CD4-positive, alpha-beta memory T cell (primary cell): ENCODE measurements at regions not wholly inside any gene's neighbourhood (a gene's known extent, or its start where the extent isn't known, plus 50 kb on each side); places are given as distances from the start of the nearest gene placed in this dataset.

ENCODE experiments used
- CTCF ChIA-PET: fragments of 350-600 bp; sonication (Branson Sonifier 250); formaldehyde crosslinking; loops from one replicate; lab custom pipeline; 2021; ENCODE audit warnings: inconsistent platforms; ENCODE audit not compliant: partially characterized antibody; lab: Charles Lee
- POLR2A ChIA-PET: fragments of 350-600 bp; sonication (Branson Sonifier 250); formaldehyde crosslinking; loops from one replicate; lab custom pipeline; 2021; ENCODE audit not compliant: partially characterized antibody; lab: Charles Lee
- DNase-seq, 5 donors: peaks; one replicate each; pipeline versions ENCODE4 v3.0.0 to v3.0.0-alpha.2; 2020 to 2022; ENCODE audit warnings: mixed read lengths in 1 of 5
- H3K27ac ChIP-seq: one replicate; pipeline ENCODE4 v1.7.0; 2013; ENCODE audit warnings: low read depth, low read length
- H3K27me3 ChIP-seq: 2 replicates; pipeline ENCODE4 v1.7.0; 2013; ENCODE audit warnings: mild to moderate bottlenecking, low read length, moderate library complexity; ENCODE audit not compliant: insufficient read depth
- H3K36me3 ChIP-seq: 2 replicates; pipeline ENCODE4 v1.7.0; 2013; ENCODE audit warnings: mild to moderate bottlenecking, low read length, moderate library complexity; ENCODE audit not compliant: insufficient read depth
- H3K4me1 ChIP-seq: 2 replicates; pipeline ENCODE4 v1.7.0; 2013; ENCODE audit warnings: mild to moderate bottlenecking, low read length, moderate library complexity; ENCODE audit not compliant: insufficient read depth
- H3K4me3 ChIP-seq, 2 donors: one replicate each; pipeline ENCODE4 v1.7.0; 2013; ENCODE audit warnings: low read length in 2 of 2, mild to moderate bottlenecking in 1 of 2
- H3K9me3 ChIP-seq, 2 donors: one replicate each; pipeline ENCODE4 v1.7.0; 2013; ENCODE audit warnings: low read length in 2 of 2, control low read depth in 1 of 2; ENCODE audit not compliant: control insufficient read depth in 1 of 2
- H3K27ac Mint-ChIP-seq, 7 donors: one replicate each; pipeline ENCODE4 v1.8.0; 2020 to 2021; ENCODE audit warnings: mixed read lengths in 7 of 7, mild to moderate bottlenecking in 6 of 7, inconsistent platforms in 3 of 7, moderate library complexity in 3 of 7
- H3K27me3 Mint-ChIP-seq, 2 donors: one replicate each; pipeline ENCODE4 v1.8.0; 2020 to 2021; ENCODE audit warnings: mixed read lengths in 2 of 2
- H3K36me3 Mint-ChIP-seq, 2 donors: one replicate each; pipeline ENCODE4 v1.8.0; 2020 to 2021; ENCODE audit warnings: mixed read lengths in 2 of 2, inconsistent platforms in 1 of 2, mild to moderate bottlenecking in 1 of 2
- H3K4me1 Mint-ChIP-seq, 4 donors: one replicate each; pipeline ENCODE4 v1.8.0; 2020 to 2021; ENCODE audit warnings: mixed read lengths in 4 of 4, mild to moderate bottlenecking in 1 of 4
- H3K4me3 Mint-ChIP-seq, 8 donors: one replicate each; pipeline ENCODE4 v1.8.0; 2020 to 2021; ENCODE audit warnings: mixed read lengths in 8 of 8, mild to moderate bottlenecking in 7 of 8, moderate library complexity in 6 of 8, inconsistent platforms in 3 of 8
- H3K9me3 Mint-ChIP-seq, 8 donors: one replicate each; pipeline ENCODE4 v1.8.0; 2020 to 2021; ENCODE audit warnings: mixed read lengths in 8 of 8, mild to moderate bottlenecking in 5 of 8, inconsistent platforms in 3 of 8, moderate library complexity in 1 of 8
- intact Hi-C: fragments of 100-400 bp; cut with micrococcal nuclease; formaldehyde crosslinking; loops from one replicate; pipeline ENCODE4 v1.15.1; 2023

DNA sequence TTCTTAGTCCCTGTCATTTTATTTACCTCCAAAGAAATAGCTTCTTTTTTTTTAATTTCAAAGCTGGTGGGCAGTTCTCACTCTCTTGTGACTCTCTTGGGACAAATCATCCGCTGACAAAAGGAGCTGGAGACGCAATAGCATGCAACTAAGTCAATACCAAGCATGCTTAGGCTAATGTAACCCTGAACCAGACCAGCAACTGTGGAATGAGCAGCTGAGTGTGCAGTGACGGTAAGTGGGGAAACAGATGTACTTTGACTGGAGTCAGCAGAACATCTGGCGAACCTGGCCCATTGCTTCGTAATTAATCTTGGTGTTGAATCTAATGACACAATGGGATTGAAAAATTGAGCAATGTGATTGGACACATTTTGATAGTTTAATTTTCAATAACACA, 280.7 kb upstream of the PLXNA2 start:
- no peak overlapping the region for H3K4me3 ChIP-seq
- Mint-ChIP-seq H3K27ac (no peak overlapping the region), H3K36me3 (no peaks in the 10 kb centered on the region), H3K4me1 (no peaks in the 10 kb centered on the region), H3K9me3 (no peaks in the 10 kb centered on the region), H3K27me3 (peaks cover 2 to 3% of the 10 kb centered on the region in 2 donors), H3K4me3 (no peak overlapping the region)
- no peaks in the 10 kb centered on the region for H3K36me3 ChIP-seq
- DNase-seq: no peak
- H3K27me3 ChIP-seq: no peaks in the 10 kb centered on the region
- no peaks in the 10 kb centered on the region for H3K4me1 ChIP-seq
- H3K27ac ChIP-seq: no peak overlapping the region
- ChIA-PET POLR2A (no interaction called here), CTCF (no interaction called here)
- intact Hi-C loops: no loop called here
- no peaks in the 10 kb centered on the region for H3K9me3 ChIP-seq

DNA sequence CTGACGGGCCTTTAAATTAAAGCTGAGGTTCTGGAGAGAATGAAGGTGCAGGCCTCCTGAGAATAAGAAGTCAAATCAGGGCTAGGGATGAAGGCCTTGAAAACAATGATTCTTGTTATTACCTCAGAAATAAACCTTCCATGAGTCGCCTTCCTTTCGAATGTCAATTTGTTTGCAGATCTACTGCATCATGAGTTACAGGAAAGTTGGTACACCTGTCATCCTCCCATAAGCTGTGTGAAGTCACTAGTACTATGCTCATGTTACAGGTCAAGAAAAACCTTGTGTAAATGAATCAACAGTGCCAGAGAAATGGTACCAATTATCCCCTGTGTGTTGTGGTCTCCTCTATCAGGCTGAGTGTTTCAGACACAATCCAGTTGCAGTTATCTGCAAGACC, 281.2 kb upstream of the PLXNA2 start:
- POLR2A ChIA-PET: no interaction called here
- Mint-ChIP-seq H3K36me3 (no peaks in the 10 kb centered on the region), H3K27ac (no peak overlapping the region), H3K9me3 (no peaks in the 10 kb centered on the region), H3K4me3 (no peak overlapping the region), H3K4me1 (no peaks in the 10 kb centered on the region), H3K27me3 (peaks cover 2 to 6% of the 10 kb centered on the region in 2 donors)
- no peak for DNase-seq
- no peak overlapping the region for H3K27ac ChIP-seq
- no peak overlapping the region for H3K4me3 ChIP-seq
- intact Hi-C loops: no loop called here
- H3K4me1 ChIP-seq: no peaks in the 10 kb centered on the region
- H3K27me3 ChIP-seq: no peaks in the 10 kb centered on the region
- CTCF ChIA-PET: no interaction called here
- H3K9me3 ChIP-seq: no peaks in the 10 kb centered on the region
- no peaks in the 10 kb centered on the region for H3K36me3 ChIP-seq

DNA sequence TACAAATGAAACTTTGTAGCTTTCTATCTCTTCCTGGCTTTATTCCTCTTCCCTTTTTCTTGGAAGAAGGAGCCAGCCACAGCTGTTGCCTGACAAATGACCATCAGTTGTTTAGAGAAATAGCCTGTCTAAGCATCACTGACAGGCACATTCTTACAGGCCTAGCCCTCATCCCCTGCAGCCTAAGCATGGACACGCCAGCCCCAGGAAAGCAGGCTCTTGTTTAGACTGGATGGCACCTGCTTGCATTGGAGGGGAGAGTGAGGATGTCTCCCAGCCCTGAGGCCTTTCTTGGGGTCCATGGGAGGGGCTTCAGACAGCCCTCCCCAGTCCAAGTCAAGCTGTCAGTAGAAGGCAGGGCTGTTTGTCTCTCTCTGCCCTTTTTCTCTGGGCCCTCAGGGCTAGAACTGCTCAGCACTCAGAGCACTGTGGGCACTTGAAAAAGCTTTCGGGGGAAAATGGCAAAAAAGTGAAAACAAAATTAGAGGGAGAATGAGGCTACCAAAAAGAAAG, 282.5 kb upstream of the PLXNA2 start:
- CTCF ChIA-PET: no interaction called here

DNA sequence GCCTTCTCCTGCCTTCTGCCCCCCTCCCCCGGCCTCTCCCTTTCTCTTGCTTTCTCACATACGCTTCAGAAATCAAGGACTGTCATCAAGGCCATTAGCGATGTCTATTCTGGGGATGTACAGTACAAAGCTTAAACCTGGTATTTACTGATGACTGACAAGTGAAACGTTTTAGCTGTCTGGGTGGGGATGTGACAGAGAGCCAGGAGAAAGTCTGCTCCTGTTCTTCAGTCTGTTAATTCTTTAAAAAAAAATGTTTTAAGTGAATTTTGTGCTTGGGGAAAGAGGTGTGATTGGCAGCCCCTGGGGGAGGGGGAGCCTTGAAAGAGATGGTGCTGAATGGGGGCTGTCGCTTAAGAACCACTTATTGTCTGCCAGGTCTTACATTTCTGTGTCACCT, 283.0 kb upstream of the PLXNA2 start:
- Histone ChIP-seq H3K9me3 (no peaks in the 10 kb centered on the region), H3K4me3 (no peak overlapping the region), H3K36me3 (no peaks in the 10 kb centered on the region), H3K4me1 (no peaks in the 10 kb centered on the region), H3K27ac (no peak overlapping the region), H3K27me3 (no peaks in the 10 kb centered on the region)
- ChIA-PET CTCF (interaction anchor here (0.7 to 1.3 kb wide), 2 partner anchors 9 to 11 kb away, joined by 3 read pairs; no protein-coding TSS in a partner anchor), POLR2A (no interaction called here)
- Mint-ChIP-seq H3K27ac (no peak overlapping the region), H3K9me3 (no peaks in the 10 kb centered on the region), H3K4me1 (no peaks in the 10 kb centered on the region), H3K27me3 (peaks cover 4 to 6% of the 10 kb centered on the region in 2 donors), H3K36me3 (no peaks in the 10 kb centered on the region), H3K4me3 (no peak overlapping the region)
- intact Hi-C loops: no loop called here
- no peak for DNase-seq

More for the DNA sequence above, 282.5 kb upstream of the PLXNA2 start:
- no peaks in the 10 kb centered on the region for H3K4me1 Mint-ChIP-seq
- Histone ChIP-seq H3K36me3 (no peaks in the 10 kb centered on the region), H3K27ac (no peak overlapping the region), H3K4me1 (no peaks in the 10 kb centered on the region), H3K4me3 (no peak overlapping the region), H3K9me3 (no peaks in the 10 kb centered on the region), H3K27me3 (no peaks in the 10 kb centered on the region)
- H3K9me3 Mint-ChIP-seq: no peaks in the 10 kb centered on the region
- no peak overlapping the region for H3K27ac Mint-ChIP-seq
- intact Hi-C loops: no loop called here
- H3K36me3 Mint-ChIP-seq: no peaks in the 10 kb centered on the region
- H3K27me3 Mint-ChIP-seq: peaks cover 4 to 6% of the 10 kb centered on the region in 2 donors
- no peak for DNase-seq
- POLR2A ChIA-PET: no interaction called here
- no peak overlapping the region for H3K4me3 Mint-ChIP-seq

DNA sequence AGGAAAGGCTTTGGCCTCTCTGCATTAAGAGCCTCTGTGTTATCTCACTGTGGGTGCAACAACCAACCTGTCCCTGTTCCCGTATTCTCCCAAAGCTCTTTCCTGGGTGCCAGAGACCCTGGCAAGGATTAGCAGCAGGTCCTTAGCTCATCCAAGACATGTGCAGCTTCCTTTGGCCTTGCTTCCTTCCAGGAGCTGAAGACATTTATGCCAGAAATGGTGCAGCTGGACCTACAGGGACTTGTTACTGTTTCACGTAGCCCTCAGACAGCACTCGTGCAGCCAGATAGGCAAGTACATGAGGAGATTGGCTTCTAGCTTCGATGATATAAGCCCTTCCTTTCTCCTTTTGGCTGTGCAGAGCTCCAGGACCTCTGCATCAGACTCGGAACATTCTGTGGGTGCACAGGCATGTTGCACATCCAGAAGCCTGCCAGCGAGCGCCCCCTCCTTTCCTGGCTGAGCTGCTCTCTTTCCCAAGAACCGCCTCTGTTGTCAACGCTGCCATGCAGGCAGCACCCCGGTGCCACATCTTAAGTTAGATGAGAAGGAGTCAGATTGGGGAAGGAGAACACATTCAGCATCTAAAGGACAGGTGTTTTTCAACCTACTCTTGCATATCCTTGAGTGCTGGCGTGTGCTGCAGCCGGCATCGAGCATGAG, 284.5 kb upstream of the PLXNA2 start:
- intact Hi-C loops: no loop called here
- POLR2A ChIA-PET: no interaction called here
- H3K4me1 Mint-ChIP-seq: no peaks in the 10 kb centered on the region
- H3K4me1 ChIP-seq: no peaks in the 10 kb centered on the region
- H3K9me3 Mint-ChIP-seq: no peaks in the 10 kb centered on the region
- H3K36me3 Mint-ChIP-seq: no peaks in the 10 kb centered on the region
- H3K27me3 ChIP-seq: no peaks in the 10 kb centered on the region
- peaks cover 4 to 6% of the 10 kb centered on the region in 2 donors for H3K27me3 Mint-ChIP-seq
- CTCF ChIA-PET: interaction anchor here (1.3 kb wide), 1 partner anchor 9 kb away, joined by 3 read pairs; no protein-coding TSS in a partner anchor
- H3K27ac ChIP-seq: no peak overlapping the region
- no peaks in the 10 kb centered on the region for H3K9me3 ChIP-seq
- no peaks in the 10 kb centered on the region for H3K36me3 ChIP-seq
- no peak for DNase-seq
- no peak overlapping the region for H3K27ac Mint-ChIP-seq
- no peak overlapping the region for H3K4me3 Mint-ChIP-seq
- H3K4me3 ChIP-seq: no peak overlapping the region

DNA sequence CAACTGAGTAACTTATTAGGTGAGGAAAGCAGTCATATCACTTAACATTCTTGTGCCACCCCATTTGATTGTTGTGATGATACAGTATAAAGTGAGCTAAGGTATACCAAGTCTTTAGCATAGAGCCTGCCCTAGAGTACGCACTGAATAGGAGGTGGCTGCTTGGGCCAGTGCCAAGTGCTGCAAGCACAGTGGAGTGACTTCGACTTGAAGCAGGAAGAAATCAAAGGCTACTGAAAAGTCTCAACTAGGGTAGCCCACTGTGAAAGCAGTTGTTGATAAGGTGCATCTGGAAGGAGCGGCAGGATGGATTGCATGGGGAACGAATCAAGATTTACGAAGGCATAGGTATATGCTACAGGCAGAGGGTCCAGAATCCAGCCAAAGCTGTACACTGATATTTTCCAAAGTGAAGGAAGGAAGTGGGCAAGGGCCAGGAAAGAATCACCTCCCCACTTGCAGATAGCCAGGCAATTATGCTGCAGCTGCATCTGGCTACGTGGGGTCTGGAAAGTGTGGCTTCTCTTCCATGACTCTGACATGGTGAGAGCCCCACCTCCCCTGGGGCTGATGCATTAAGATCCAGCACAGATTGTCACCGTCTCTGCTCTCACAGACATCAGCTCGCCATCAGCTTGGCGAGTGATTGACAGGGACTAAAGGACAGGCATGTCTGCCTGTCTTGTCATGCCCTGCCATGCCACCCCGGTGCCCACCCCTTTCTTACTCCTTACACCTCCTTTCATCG, 287.0 kb upstream of the PLXNA2 start:
- H3K27me3 Mint-ChIP-seq: peaks cover 3 to 4% of the 10 kb centered on the region in 2 donors
- DNase-seq: no peak
- intact Hi-C loops: no loop called here
- H3K9me3 ChIP-seq: no peaks in the 10 kb centered on the region
- ChIA-PET CTCF (no interaction called here), POLR2A (no interaction called here)
- H3K27ac ChIP-seq: no peak overlapping the region
- no peaks in the 10 kb centered on the region for H3K9me3 Mint-ChIP-seq
- no peaks in the 10 kb centered on the region for H3K27me3 ChIP-seq
- no peaks in the 10 kb centered on the region for H3K36me3 Mint-ChIP-seq
- no peaks in the 10 kb centered on the region for H3K36me3 ChIP-seq
- no peak overlapping the region for H3K4me3 Mint-ChIP-seq
- no peaks in the 10 kb centered on the region for H3K4me1 ChIP-seq
- H3K4me1 Mint-ChIP-seq: no peaks in the 10 kb centered on the region
- no peak overlapping the region for H3K4me3 ChIP-seq
- H3K27ac Mint-ChIP-seq: no peak overlapping the region

DNA sequence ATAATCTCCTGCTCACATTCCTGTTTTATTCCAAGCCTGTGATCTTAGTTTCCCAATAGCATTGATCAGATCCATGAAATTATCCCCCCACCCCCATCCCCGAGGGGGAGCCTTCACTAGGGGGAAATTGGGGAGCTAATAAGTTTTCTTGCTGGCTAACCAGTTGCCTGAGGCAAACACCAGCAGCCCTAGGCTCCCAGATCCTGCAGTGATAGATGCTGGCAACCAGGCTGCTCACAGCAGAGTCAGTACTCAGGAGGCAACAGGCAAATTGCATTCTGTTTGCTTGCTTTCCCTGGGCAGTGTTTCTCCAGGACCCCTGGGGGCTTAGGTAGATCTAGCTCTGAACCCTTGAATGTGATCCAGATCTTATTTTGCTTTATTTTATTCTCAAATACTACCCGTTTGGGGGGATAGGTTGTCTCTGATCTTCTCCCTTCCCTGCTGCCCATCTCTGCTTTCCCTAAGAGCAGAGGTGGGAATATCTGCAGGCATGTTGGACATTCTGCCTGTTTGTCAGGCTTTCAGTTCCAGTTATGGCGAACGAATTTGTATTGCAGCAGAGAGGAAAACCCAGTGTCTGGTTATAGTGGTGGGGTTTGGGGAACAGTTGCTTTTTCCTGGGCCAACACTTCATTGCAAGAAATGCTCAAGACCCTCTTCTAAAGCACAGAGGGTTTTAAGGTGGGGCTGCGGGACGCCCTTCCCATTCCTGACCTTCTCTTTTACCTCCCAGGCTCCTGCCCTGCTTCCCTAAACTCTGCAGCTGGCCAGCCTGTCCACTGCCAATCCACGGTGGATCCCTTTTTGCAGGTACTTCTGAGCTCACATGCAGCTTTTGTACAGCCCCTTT, 289.8 kb upstream of the PLXNA2 start:
- ChIA-PET POLR2A (no interaction called here), CTCF (no interaction called here)
- Histone ChIP-seq H3K27ac (no peak overlapping the region), H3K4me1 (no peaks in the 10 kb centered on the region), H3K9me3 (no peaks in the 10 kb centered on the region), H3K36me3 (no peaks in the 10 kb centered on the region), H3K4me3 (no peak overlapping the region), H3K27me3 (no peaks in the 10 kb centered on the region)
- H3K4me3 Mint-ChIP-seq: no peak overlapping the region
- no peaks in the 10 kb centered on the region for H3K36me3 Mint-ChIP-seq
- no peak overlapping the region for H3K27ac Mint-ChIP-seq
- no peaks in the 10 kb centered on the region for H3K4me1 Mint-ChIP-seq
- peaks cover 2 to 3% of the 10 kb centered on the region in 2 donors for H3K27me3 Mint-ChIP-seq
- no peak for DNase-seq
- H3K9me3 Mint-ChIP-seq: no peaks in the 10 kb centered on the region
- intact Hi-C loops: no loop called here
